Upper lobe of left lung (tissue), 6 donors: ENCODE measurements at regions not wholly inside any gene's neighbourhood (a gene's known extent, or its start where the extent isn't known, plus 50 kb on each side); places are given as distances from the start of the nearest gene placed in this dataset.

Source experiments
- ATAC-seq, 2 donors: fragments of 200-7000 bp; cut with Tn5 transposase; one replicate each; pipeline ENCODE4 v1.9.1; 2022; ENCODE audit warnings: mild to moderate bottlenecking in 2 of 2, moderate library complexity in 2 of 2; ENCODE audit not compliant: low FRiP score in 2 of 2
- DNase-seq, 2 donors: peaks; one replicate each; pipeline ENCODE4 v3.0.0-alpha.2; 2019 to 2020
- H3K27ac ChIP-seq, 4 donors: fragments of 200-600 bp; sonication (generic); one replicate each; pipeline ENCODE4 v1.5.1; 2016 to 2019
- H3K27me3 ChIP-seq, 4 donors: fragments of 200-600 bp; sonication (generic); one replicate each; pipeline ENCODE4 v1.5.1; 2017 to 2019
- H3K36me3 ChIP-seq, 4 donors: fragments of 200-600 bp; sonication (generic); one replicate each; pipeline ENCODE4 v1.5.1; 2016 to 2019
- H3K4me1 ChIP-seq, 4 donors: fragments of 200-600 bp; sonication (generic); one replicate each; pipeline ENCODE4 v1.5.1; 2018 to 2019
- H3K4me3 ChIP-seq, 4 donors: fragments of 200-600 bp; sonication (generic); one replicate each; pipeline ENCODE4 v1.5.1; 2017 to 2019; ENCODE audit warnings: mild to moderate bottlenecking in 2 of 4, moderate library complexity in 1 of 4
- H3K9me3 ChIP-seq, 4 donors: fragments of 200-600 bp; sonication (generic); one replicate each; pipeline ENCODE4 v1.5.1; 2018 to 2019
- EP300 ChIP-seq, 4 donors: sonication (generic); formaldehyde crosslinking; IDR thresholded peaks; one replicate each; pipeline ENCODE4 v1.5.1; 2017; ENCODE audit warnings: antibody characterized with exemption in 4 of 4, control low read depth in 2 of 4
- POLR2A ChIP-seq, 4 donors: fragments of 450-650 bp; IDR thresholded peaks; one replicate each; pipeline ENCODE4 v1.5.1; 2016 to 2017; ENCODE audit warnings: antibody characterized with exemption in 4 of 4, mild to moderate bottlenecking in 2 of 4
- POLR2AphosphoS5 ChIP-seq, 2 donors: sonication (generic); formaldehyde crosslinking; IDR thresholded peaks; one replicate each; pipeline ENCODE4 v1.5.1; 2017; ENCODE audit warnings: antibody characterized with exemption in 2 of 2
- WGBS, 2 donors: methylation state at CpG; one replicate each; pipeline ENCODE4 v1.1.5; 2017 to 2018; 5-methylcytosine and 5-hydroxymethylcytosine counted together
- TF ChIP-seq, protein P1 (sequence below), 6 experiments: fragments of 450-650 bp in 4 of 6; fragments of 200-600 bp in 2 of 6; sonication (generic) in 2 of 6; IDR thresholded peaks; one replicate each; pipeline ENCODE4 v1.5.1; 2016 to 2019; ENCODE audit warnings: antibody characterized with exemption in 6 of 6
- donor health status: DM: no; HTN: no; CAD: no; lungs with moderate emphysema.
- donor health status: DM: no; HTN: yes; CAD: no; lungs with severe emphysema.

DNA sequence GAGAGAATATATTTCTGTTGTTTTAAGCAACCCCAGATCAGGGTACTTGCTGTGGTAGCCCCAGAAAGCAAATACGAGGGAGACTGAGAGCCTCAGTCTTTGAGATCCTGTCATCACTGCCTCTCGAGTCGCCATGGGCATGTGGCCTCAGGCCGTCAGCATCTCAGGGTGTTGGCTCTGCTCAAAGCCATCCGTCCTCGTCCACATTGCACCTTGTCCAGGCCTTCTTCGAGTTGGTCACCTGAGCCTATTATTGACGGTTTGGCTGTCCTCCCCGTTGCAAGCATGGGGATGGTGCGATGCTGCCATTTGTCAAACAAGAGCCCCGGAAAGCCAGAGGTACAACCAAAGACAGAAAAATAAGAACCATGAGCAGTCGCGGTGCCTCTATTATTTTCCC is 136.9 kb downstream of the IRF8 start:
- Histone ChIP-seq H3K4me1 (peaks cover 0 to 12% (median 6%) of the 10 kb centered on the region in 4 donors), H3K9me3 (no peaks in the 10 kb centered on the region), H3K4me3 (no peak overlapping the region), H3K36me3 (no peaks in the 10 kb centered on the region), H3K27ac (no peak overlapping the region), H3K27me3 (no peaks in the 10 kb centered on the region)
- ATAC-seq (no peak), DNase-seq (no peak)
- TF ChIP-seq POLR2A (IDR thresholded peaks at IDR 0.05), result no peak
- TF ChIP-seq EP300 (IDR thresholded peaks at IDR 0.05), result no peak
- TF ChIP-seq POLR2AphosphoS5 (IDR thresholded peaks at IDR 0.05), result no peak
- TF ChIP-seq, protein P1, sequence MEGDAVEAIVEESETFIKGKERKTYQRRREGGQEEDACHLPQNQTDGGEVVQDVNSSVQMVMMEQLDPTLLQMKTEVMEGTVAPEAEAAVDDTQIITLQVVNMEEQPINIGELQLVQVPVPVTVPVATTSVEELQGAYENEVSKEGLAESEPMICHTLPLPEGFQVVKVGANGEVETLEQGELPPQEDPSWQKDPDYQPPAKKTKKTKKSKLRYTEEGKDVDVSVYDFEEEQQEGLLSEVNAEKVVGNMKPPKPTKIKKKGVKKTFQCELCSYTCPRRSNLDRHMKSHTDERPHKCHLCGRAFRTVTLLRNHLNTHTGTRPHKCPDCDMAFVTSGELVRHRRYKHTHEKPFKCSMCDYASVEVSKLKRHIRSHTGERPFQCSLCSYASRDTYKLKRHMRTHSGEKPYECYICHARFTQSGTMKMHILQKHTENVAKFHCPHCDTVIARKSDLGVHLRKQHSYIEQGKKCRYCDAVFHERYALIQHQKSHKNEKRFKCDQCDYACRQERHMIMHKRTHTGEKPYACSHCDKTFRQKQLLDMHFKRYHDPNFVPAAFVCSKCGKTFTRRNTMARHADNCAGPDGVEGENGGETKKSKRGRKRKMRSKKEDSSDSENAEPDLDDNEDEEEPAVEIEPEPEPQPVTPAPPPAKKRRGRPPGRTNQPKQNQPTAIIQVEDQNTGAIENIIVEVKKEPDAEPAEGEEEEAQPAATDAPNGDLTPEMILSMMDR (IDR thresholded peaks at IDR 0.05), result no peak
- 94 to 97% methylated on average over 13 of the region's 13 CpGs for WGBS, 2 donors

GRCh38 chr16:86037999-86038925 is 139.3 kb downstream of the IRF8 start:
- ATAC-seq (peak in 1 of 2 donors; percentile 51), DNase-seq (peak in 1 of 2 donors; percentile 35)
- Histone ChIP-seq H3K4me3 (no peak overlapping the region), H3K27me3 (no peaks in the 10 kb centered on the region), H3K36me3 (no peaks in the 10 kb centered on the region), H3K27ac (peak overlapping the region in 1 of 4 donors; percentile 35), H3K9me3 (no peaks in the 10 kb centered on the region), H3K4me1 (peaks cover 0 to 12% (median 6%) of the 10 kb centered on the region in 4 donors)
- no peak for TF ChIP-seq POLR2A (IDR thresholded peaks at IDR 0.05)
- WGBS, 2 donors, result 71 to 72% methylated on average over 13 to 23 of the region's 23 CpGs

GRCh38 chr16:86038926-86039310 is 140.0 kb downstream of the IRF8 start:
- H3K9me3 ChIP-seq, result no peaks in the 10 kb centered on the region
- 51 to 57% methylated on average over 13 of the region's 13 CpGs for WGBS, 2 donors
- TF ChIP-seq, protein P1 (IDR thresholded peaks at IDR 0.05), result no peak
- no peak for TF ChIP-seq POLR2A (IDR thresholded peaks at IDR 0.05)
- TF ChIP-seq EP300 (IDR thresholded peaks at IDR 0.05), result no peak
- no peak for TF ChIP-seq POLR2AphosphoS5 (IDR thresholded peaks at IDR 0.05)
- H3K27me3 ChIP-seq, result no peaks in the 10 kb centered on the region
- DNase-seq (no peak), ATAC-seq (no peak)
- H3K4me1 ChIP-seq, result peaks cover 0 to 12% (median 6%) of the 10 kb centered on the region in 4 donors
- no peak overlapping the region for H3K4me3 ChIP-seq
- peak overlapping the region in 1 of 4 donors; percentile 35 for H3K27ac ChIP-seq
- H3K36me3 ChIP-seq, result no peaks in the 10 kb centered on the region

- DNase-seq, result peak in 1 of 2 donors; percentile 41
- 82 to 83% methylated on average over 4 to 12 of the region's 12 CpGs for WGBS, 2 donors
- TF ChIP-seq POLR2AphosphoS5 (IDR thresholded peaks at IDR 0.05) (no peak), POLR2A (IDR thresholded peaks at IDR 0.05) (no peak), EP300 (IDR thresholded peaks at IDR 0.05) (no peak)
- TF ChIP-seq, protein P1 (IDR thresholded peaks at IDR 0.05), result no peak
Observed at GRCh38 chr16:86039606-86040005, 140.6 kb downstream of the IRF8 start.

DNA sequence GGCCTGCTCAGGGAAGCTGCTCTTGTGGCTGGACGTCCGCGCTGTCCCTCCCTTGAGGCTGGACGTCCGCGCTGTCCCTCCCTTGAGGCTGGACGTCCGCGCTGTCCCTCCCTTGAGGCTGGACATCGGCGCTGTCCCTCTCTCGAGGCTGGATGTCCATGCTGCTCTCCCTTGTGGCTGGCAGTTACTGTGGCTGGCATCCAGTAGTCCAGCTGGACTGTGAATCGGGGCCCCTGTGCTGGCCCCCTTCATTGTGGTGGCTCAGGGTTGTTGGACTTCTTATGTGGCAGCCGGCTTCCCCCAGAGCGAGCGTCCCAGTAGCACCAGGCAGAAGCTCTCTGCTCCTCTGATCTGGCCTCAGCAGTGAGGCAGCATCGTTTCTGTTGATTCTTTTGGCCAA is 141.5 kb downstream of the IRF8 start:
- Histone ChIP-seq H3K27me3 (no peaks in the 10 kb centered on the region), H3K36me3 (no peaks in the 10 kb centered on the region), H3K4me3 (no peak overlapping the region), H3K4me1 (peaks cover 0 to 12% (median 6%) of the 10 kb centered on the region in 4 donors), H3K9me3 (no peaks in the 10 kb centered on the region), H3K27ac (no peak overlapping the region)
- WGBS, 2 donors, result 72 to 84% methylated on average over 17 of the region's 17 CpGs
- TF ChIP-seq POLR2A (IDR thresholded peaks at IDR 0.05), result no peak
- DNase-seq (peak in 1 of 2 donors; percentile 40), ATAC-seq (no peak)

More at GRCh38 chr16:86039606-86040005, 140.6 kb downstream of the IRF8 start:
- H3K27me3 ChIP-seq, result no peaks in the 10 kb centered on the region
- H3K4me1 ChIP-seq, result peaks cover 0 to 12% (median 6%) of the 10 kb centered on the region in 4 donors
- no peaks in the 10 kb centered on the region for H3K9me3 ChIP-seq
- H3K36me3 ChIP-seq, result no peaks in the 10 kb centered on the region
- no peak overlapping the region for H3K4me3 ChIP-seq
- no peak for ATAC-seq
- H3K27ac ChIP-seq, result no peak overlapping the region
